Stimulated activated CD4-positive, alpha-beta T cell treated with anti-CD3 and anti-CD28 coated beads, Interleukin-1b, Interleukin-23, amount 100 ng/mL, for 24 hours (primary cell): ENCODE measurements at regions not wholly inside any gene's neighbourhood (a gene's known extent, or its start where the extent isn't known, plus 50 kb on each side); places are given as distances from the start of the nearest gene placed in this dataset.

Source experiments
- DNase-seq, 4 experiments: peaks; one replicate each; pipeline ENCODE4 v3.0.0-alpha.2; 2020; ENCODE audit warnings: low read depth in 4 of 4, low spot score in 1 of 4

GRCh38 chr10:42970451-42971250 lies 106.2 kb upstream of the RET start:
- no peak for DNase-seq

- no peak for DNase-seq
Observed at GRCh38 chr10:42971251-42971599, 105.6 kb upstream of the RET start.

- no peak for DNase-seq
Observed at GRCh38 chr10:42972946-42973345, 103.9 kb upstream of the RET start.

GRCh38 chr10:42973411-42973810 lies 103.5 kb upstream of the RET start:
- DNase-seq: no peak

- no peak for DNase-seq
Observed at GRCh38 chr10:42973870-42974692, 102.8 kb upstream of the RET start.

GRCh38 chr10:42974693-42975002 lies 102.2 kb upstream of the RET start:
- DNase-seq: no peak

- no peak for DNase-seq
Observed at GRCh38 chr10:42975005-42975493, 101.8 kb upstream of the RET start.

- no peak for DNase-seq
Observed at GRCh38 chr10:42975558-42976340, 101.1 kb upstream of the RET start.

- DNase-seq: no peak
Observed at GRCh38 chr10:42976351-42977031, 100.4 kb upstream of the RET start.

GRCh38 chr10:42977032-42977416 lies 99.8 kb upstream of the RET start:
- DNase-seq: no peak

- no peak for DNase-seq
Observed at GRCh38 chr10:42979181-42979580, 97.7 kb upstream of the RET start.

GRCh38 chr10:42979721-42980467 lies 97.0 kb upstream of the RET start:
- no peak for DNase-seq

GRCh38 chr10:42980553-42981357 lies 96.1 kb upstream of the RET start:
- no peak for DNase-seq

GRCh38 chr10:42981358-42982236 lies 95.3 kb upstream of the RET start:
- DNase-seq: no peak

GRCh38 chr10:42982891-42983506 lies 93.9 kb upstream of the RET start:
- no peak for DNase-seq

GRCh38 chr10:42983591-42983990 lies 93.3 kb upstream of the RET start:
- no peak for DNase-seq

GRCh38 chr10:42984035-42984610 lies 92.7 kb upstream of the RET start:
- no peak for DNase-seq

GRCh38 chr10:42984761-42985325 lies 92.0 kb upstream of the RET start:
- no peak for DNase-seq
